PC-9 (cell line): ENCODE measurements at regions not wholly inside any gene's neighbourhood (a gene's known extent, or its start where the extent isn't known, plus 50 kb on each side); places are given as distances from the start of the nearest gene placed in this dataset.

Experiments used
- BruUV-seq: library from RNA; stranded (reverse); fragments of 400-500 nt; replicated peaks from 2 replicates; lab custom pipeline; 2021; lab: Mats Ljungman, UMichigan
- CTCF ChIA-PET: fragments of 300-600 bp; sonication (Branson Sonifier 250); formaldehyde crosslinking; loops from one replicate; lab custom pipeline; 2022; ENCODE audit warnings: antibody characterized with exemption; lab: Charles Lee
- POLR2A ChIA-PET: fragments of 300-600 bp; sonication (Branson Sonifier 250); formaldehyde crosslinking; loops from one replicate; lab custom pipeline; 2022; ENCODE audit warnings: antibody characterized with exemption; ENCODE audit not compliant: unreplicated experiment; lab: Charles Lee
- DNase-seq, 2 experiments: peaks; one replicate each; pipeline versions ENCODE4 v3.0.0 to v3.0.0-alpha.2; 2015 to 2022; ENCODE audit warnings: mixed read lengths in 1 of 2
- H2AFZ ChIP-seq: fragments of 200-600 bp; sonication (generic); 2 replicates; pipeline ENCODE4 v1.8.1; 2017; ENCODE audit warnings: antibody characterized with exemption
- H3F3A ChIP-seq: fragments of 200-600 bp; sonication (generic); 2 replicates; pipeline ENCODE4 v1.8.1; 2017; ENCODE audit warnings: antibody characterized with exemption, mild to moderate bottlenecking, low read depth; ENCODE audit not compliant: insufficient read depth
- H3K27ac ChIP-seq: fragments of 200-600 bp; sonication (generic); 2 replicates; pipeline ENCODE4 v1.6.1; 2016; ENCODE audit warnings: mixed run types
- H3K27me3 ChIP-seq: fragments of 200-600 bp; sonication (generic); 2 replicates; pipeline ENCODE4 v1.6.1; 2016; ENCODE audit warnings: low read depth, mixed run types; ENCODE audit not compliant: insufficient read depth
- H3K36me3 ChIP-seq: fragments of 200-600 bp; sonication (generic); 2 replicates; pipeline ENCODE4 v1.6.1; 2016; ENCODE audit warnings: low read depth, mixed run types
- H3K4me1 ChIP-seq: fragments of 200-600 bp; sonication (generic); replicated peaks from 2 replicates; pipeline ENCODE4 v1.6.1; 2016; ENCODE audit warnings: mixed run types; ENCODE audit not compliant: insufficient read depth
- H3K4me2 ChIP-seq: fragments of 200-600 bp; sonication (generic); 2 replicates; pipeline ENCODE4 v1.6.1; 2017; ENCODE audit warnings: mixed run types
- H3K4me3 ChIP-seq: fragments of 200-600 bp; sonication (generic); 2 replicates; pipeline ENCODE4 v1.6.1; 2016; ENCODE audit warnings: mixed run types
- H3K79me2 ChIP-seq: fragments of 200-600 bp; sonication (generic); 2 replicates; pipeline ENCODE4 v1.6.1; 2017; ENCODE audit warnings: low read depth, mixed run types
- H3K9me2 ChIP-seq: fragments of 200-600 bp; sonication (generic); 2 replicates; pipeline ENCODE4 v1.8.1; 2017; ENCODE audit warnings: mild to moderate bottlenecking; ENCODE audit not compliant: insufficient read depth
- H3K9me3 ChIP-seq: fragments of 200-600 bp; sonication (generic); 2 replicates; pipeline ENCODE4 v1.8.1; 2016; ENCODE audit warnings: low read depth; ENCODE audit not compliant: insufficient read depth
- H4K20me1 ChIP-seq: fragments of 200-600 bp; sonication (generic); 2 replicates; pipeline ENCODE4 v1.8.1; 2017; ENCODE audit not compliant: insufficient read depth
- CTCF ChIP-seq: fragments of 200-600 bp; sonication (generic); conservative IDR thresholded peaks from 2 replicates; pipeline ENCODE4 v1.6.1; 2017; ENCODE audit warnings: mixed run types, antibody characterized with exemption, mild to moderate bottlenecking, moderate library complexity
- EZH2 ChIP-seq: fragments of 200-600 bp; sonication (generic); IDR thresholded peaks from 2 replicates; pipeline ENCODE4 v1.8.0; 2017; ENCODE audit warnings: antibody characterized with exemption, low read depth
- intact Hi-C: fragments of 100-400 bp; cut with micrococcal nuclease; formaldehyde crosslinking; loops from one replicate; pipeline ENCODE4 v1.10.0; 2022; ENCODE audit not compliant: unreplicated experiment

DNA sequence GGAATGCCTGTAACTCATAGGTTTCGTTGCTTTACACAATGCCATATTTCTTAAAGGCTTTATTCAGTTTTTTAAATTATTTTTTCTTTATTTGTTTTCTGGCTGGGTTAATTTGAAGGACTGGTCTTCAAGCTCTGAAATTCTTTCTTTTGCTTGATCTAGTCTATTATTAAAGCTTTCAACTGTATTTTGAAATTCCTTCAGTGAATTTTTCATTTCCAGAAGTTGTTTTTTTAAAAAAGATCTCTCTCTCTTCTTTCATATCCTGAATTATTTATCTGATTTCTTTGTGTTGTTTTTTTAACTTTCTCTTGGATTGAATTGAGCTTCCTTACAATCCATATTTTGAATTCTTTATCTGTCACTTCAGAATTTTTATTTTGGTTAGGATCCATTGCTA, 239.9 kb upstream of the CTAGE1 start:
- Histone ChIP-seq H3K4me2 (no peak overlapping the region), H3K4me3 (no peak overlapping the region), H3K79me2 (no peaks in the 10 kb centered on the region), H3K36me3 (no peaks in the 10 kb centered on the region), H4K20me1 (no peaks in the 10 kb centered on the region), H3K4me1 (no peaks in the 10 kb centered on the region), H2AFZ (no peak overlapping the region), H3K27ac (no peak overlapping the region), H3F3A (no peaks in the 10 kb centered on the region), H3K27me3 (no peaks in the 10 kb centered on the region), H3K9me3 (peaks cover 3% of the 10 kb centered on the region; the same call in 1 of the 2 replicates), H3K9me2 (no peaks in the 10 kb centered on the region)
- ChIA-PET CTCF (no interaction called here), POLR2A (no interaction called here)
- no TSS peak for BruUV-seq
- DNase-seq = no peak
- intact Hi-C loops = no loop called here
- TF ChIP-seq EZH2 (no peak), CTCF (no peak)

GRCh38 chr18:22658318-22658717, 240.6 kb upstream of the CTAGE1 start:
- no peaks in the 10 kb centered on the region for H3K79me2 ChIP-seq
- CTCF ChIA-PET = no interaction called here
- no peak overlapping the region for H3K4me3 ChIP-seq
- no peaks in the 10 kb centered on the region for H3K27me3 ChIP-seq
- no peak for TF ChIP-seq CTCF
- no peak for TF ChIP-seq EZH2
- H3K4me1 ChIP-seq = no peaks in the 10 kb centered on the region
- H3K4me2 ChIP-seq = no peak overlapping the region
- no peaks in the 10 kb centered on the region for H3K9me2 ChIP-seq
- H3K36me3 ChIP-seq = no peaks in the 10 kb centered on the region
- intact Hi-C loops = no loop called here
- BruUV-seq = no TSS peak
- no peak overlapping the region for H3K27ac ChIP-seq
- POLR2A ChIA-PET = no interaction called here
- no peak overlapping the region for H2AFZ ChIP-seq
- DNase-seq = no peak
- no peaks in the 10 kb centered on the region for H4K20me1 ChIP-seq
- peaks cover 3% of the 10 kb centered on the region; the same call in 1 of the 2 replicates for H3K9me3 ChIP-seq
- H3F3A ChIP-seq = no peaks in the 10 kb centered on the region

GRCh38 chr18:22663378-22663777, 245.7 kb upstream of the CTAGE1 start:
- Histone ChIP-seq H3K36me3 (no peaks in the 10 kb centered on the region), H3K9me3 (no peaks in the 10 kb centered on the region), H3F3A (peaks cover 10% of the 10 kb centered on the region; the same call in 1 of the 2 replicates), H2AFZ (no peak overlapping the region), H3K4me2 (no peak overlapping the region), H3K27me3 (no peaks in the 10 kb centered on the region), H3K79me2 (no peaks in the 10 kb centered on the region), H3K4me1 (peaks cover 10% of the 10 kb centered on the region), H3K4me3 (no peak overlapping the region), H4K20me1 (no peaks in the 10 kb centered on the region), H3K9me2 (no peaks in the 10 kb centered on the region), H3K27ac (no peak overlapping the region)
- no TSS peak for BruUV-seq
- TF ChIP-seq CTCF (no peak), EZH2 (no peak)
- ChIA-PET CTCF (no interaction called here), POLR2A (no interaction called here)
- no peak for DNase-seq
- intact Hi-C loops = loop anchor here (10.0 kb wide), 2 partner anchors 99 to 319 kb away; no protein-coding TSS in a partner anchor
